ENCODE measurements at regions not wholly inside any gene's neighbourhood (a gene's known extent, or its start where the extent isn't known, plus 50 kb on each side); places are given as distances from the start of the nearest gene placed in this dataset.
"Not testable (repeated sequence)": the region's sequence is repeated elsewhere in the genome, so short reads cannot be mapped to it uniquely, and the experiment has no call there.

DNA sequence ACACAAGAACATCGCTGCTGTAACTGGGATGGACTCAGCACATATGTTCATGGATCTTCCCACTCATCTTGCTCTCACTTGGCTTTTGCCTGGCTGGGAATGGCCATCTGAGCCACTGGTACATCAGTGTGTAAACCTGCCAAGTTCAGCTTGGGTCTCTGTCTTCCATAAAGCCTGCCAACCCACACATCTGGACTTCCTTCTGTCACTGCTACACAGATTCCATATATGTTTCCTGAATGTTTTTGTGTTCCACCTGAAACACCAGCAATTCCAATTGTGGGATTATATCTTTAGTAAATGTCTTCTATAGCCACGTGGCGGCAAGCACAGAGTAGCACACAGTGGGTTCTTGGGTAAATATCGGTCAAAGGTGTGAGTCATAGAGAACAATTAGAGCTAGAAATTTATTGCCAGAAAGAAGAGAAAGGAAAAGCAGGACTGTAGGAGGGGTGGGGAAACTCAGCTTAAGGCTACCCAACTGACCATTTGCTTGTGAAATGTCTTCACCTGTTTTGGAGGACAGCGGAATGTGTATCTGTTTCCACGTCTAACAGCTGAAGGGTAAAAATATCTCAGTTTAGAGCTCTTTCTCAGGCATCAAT lies 125.9 kb downstream of the MFAP3L start:
- POLR2A ChIA-PET: no interaction called here
- no peaks in the 10 kb centered on the region for H3K36me3 Mint-ChIP-seq (ENCODE audit: insufficient read depth, unreplicated experiment)

DNA sequence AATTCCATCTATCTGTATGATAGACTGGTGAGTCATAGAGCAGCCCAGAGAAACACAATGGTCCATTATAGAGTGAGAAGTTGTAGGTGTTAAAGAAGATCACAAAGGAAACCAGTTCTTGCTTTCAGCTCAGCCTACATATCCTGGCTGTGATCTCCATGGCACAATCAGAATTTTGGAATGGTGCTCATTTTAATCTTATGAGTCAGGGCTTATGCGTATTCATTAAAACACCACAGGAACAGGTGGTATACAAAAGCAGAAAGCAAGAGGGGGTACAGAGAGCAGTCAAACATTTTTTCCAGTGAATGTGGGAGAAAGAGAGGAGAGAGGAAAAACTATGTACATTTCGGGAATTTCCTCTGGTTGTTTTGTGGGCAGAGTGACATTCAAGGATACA lies 126.9 kb downstream of the MFAP3L start:
- no TSS peak for BruUV-seq (replicated peaks)
- Mint-ChIP-seq H3K4me3 (ENCODE audit: unreplicated experiment) (no peak overlapping the region), H3K9me3 (ENCODE audit: unreplicated experiment) (peaks cover 10% of the 10 kb centered on the region), H3K4me1 (ENCODE audit: low read depth, unreplicated experiment) (no peaks in the 10 kb centered on the region), H3K27ac (ENCODE audit: unreplicated experiment) (no peak overlapping the region), H3K36me3 (ENCODE audit: insufficient read depth, unreplicated experiment) (no peaks in the 10 kb centered on the region), H3K27me3 (ENCODE audit: insufficient read depth, unreplicated experiment) (peaks cover 11% of the 10 kb centered on the region)
- TF ChIP-seq, protein P1, sequence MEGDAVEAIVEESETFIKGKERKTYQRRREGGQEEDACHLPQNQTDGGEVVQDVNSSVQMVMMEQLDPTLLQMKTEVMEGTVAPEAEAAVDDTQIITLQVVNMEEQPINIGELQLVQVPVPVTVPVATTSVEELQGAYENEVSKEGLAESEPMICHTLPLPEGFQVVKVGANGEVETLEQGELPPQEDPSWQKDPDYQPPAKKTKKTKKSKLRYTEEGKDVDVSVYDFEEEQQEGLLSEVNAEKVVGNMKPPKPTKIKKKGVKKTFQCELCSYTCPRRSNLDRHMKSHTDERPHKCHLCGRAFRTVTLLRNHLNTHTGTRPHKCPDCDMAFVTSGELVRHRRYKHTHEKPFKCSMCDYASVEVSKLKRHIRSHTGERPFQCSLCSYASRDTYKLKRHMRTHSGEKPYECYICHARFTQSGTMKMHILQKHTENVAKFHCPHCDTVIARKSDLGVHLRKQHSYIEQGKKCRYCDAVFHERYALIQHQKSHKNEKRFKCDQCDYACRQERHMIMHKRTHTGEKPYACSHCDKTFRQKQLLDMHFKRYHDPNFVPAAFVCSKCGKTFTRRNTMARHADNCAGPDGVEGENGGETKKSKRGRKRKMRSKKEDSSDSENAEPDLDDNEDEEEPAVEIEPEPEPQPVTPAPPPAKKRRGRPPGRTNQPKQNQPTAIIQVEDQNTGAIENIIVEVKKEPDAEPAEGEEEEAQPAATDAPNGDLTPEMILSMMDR (IDR thresholded peaks at IDR 0.05; ENCODE audit: insufficient read depth in 1 of 2, low read depth in 1 of 2, low read length in 1 of 2, severe bottlenecking in 1 of 2, unreplicated experiment in 1 of 2): no peak
- intact Hi-C loops (cut with micrococcal nuclease; ENCODE audit: unreplicated experiment): no loop called here
- Histone ChIP-seq H3K27me3 (replicated peaks; ENCODE audit: control insufficient read depth, insufficient read depth, low read length) (no peaks in the 10 kb centered on the region), H3K4me3 (ENCODE audit: low read depth, low read length) (no peak overlapping the region), H3K36me3 (ENCODE audit: control insufficient read depth, insufficient read depth, low read length) (no peaks in the 10 kb centered on the region), H3K4me1 (no peaks in the 10 kb centered on the region), H3K9me3 (no peaks in the 10 kb centered on the region)
- ChIA-PET POLR2A (no interaction called here), CTCF (no interaction called here)
- no peak for DNase-seq

More for the DNA sequence above, 125.9 kb downstream of the MFAP3L start:
- peaks cover 11% of the 10 kb centered on the region for H3K27me3 Mint-ChIP-seq (ENCODE audit: insufficient read depth, unreplicated experiment)
- no peaks in the 10 kb centered on the region for H3K4me1 ChIP-seq
- H3K4me1 Mint-ChIP-seq (ENCODE audit: low read depth, unreplicated experiment): no peaks in the 10 kb centered on the region
- no peak overlapping the region for H3K4me3 ChIP-seq (ENCODE audit: low read depth, low read length)
- H3K9me3 Mint-ChIP-seq (ENCODE audit: unreplicated experiment): peaks cover 10% of the 10 kb centered on the region
- no peaks in the 10 kb centered on the region for H3K27me3 ChIP-seq (replicated peaks; ENCODE audit: control insufficient read depth, insufficient read depth, low read length)
- no peaks in the 10 kb centered on the region for H3K36me3 ChIP-seq (ENCODE audit: control insufficient read depth, insufficient read depth, low read length)
- DNase-seq: no peak
- intact Hi-C loops (cut with micrococcal nuclease; ENCODE audit: unreplicated experiment): no loop called here
- H3K9me3 ChIP-seq: no peaks in the 10 kb centered on the region
- H3K4me3 Mint-ChIP-seq (ENCODE audit: unreplicated experiment): no peak overlapping the region
- TF ChIP-seq, protein P1 (IDR thresholded peaks at IDR 0.05; ENCODE audit: insufficient read depth in 1 of 2, low read depth in 1 of 2, low read length in 1 of 2, severe bottlenecking in 1 of 2, unreplicated experiment in 1 of 2): no peak
- BruUV-seq (replicated peaks): no TSS peak
- CTCF ChIA-PET: no interaction called here
- H3K27ac Mint-ChIP-seq (ENCODE audit: unreplicated experiment): no peak overlapping the region

DNA sequence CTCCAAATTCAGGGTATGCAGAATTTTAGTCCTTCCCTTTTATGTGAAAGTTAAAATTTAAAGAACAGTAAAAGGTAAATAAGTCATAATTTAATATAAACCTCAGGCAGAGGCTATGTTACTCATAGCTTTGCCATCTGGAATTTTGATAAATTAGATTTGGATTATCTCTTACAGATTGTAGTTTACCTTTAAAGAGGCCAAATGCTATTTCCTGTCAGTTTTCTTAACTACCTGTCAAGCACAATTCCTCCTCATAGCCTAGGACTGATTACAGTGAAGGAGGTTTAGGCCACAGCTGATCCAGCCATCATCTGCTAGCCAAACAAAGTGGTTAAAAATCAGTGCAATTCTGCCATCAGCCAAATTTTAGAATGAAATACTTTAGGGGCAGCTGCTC lies 128.1 kb downstream of the MFAP3L start:
- TF ChIP-seq, protein P1 (IDR thresholded peaks at IDR 0.05; ENCODE audit: insufficient read depth in 1 of 2, low read depth in 1 of 2, low read length in 1 of 2, severe bottlenecking in 1 of 2, unreplicated experiment in 1 of 2): no peak
- H3K4me3 ChIP-seq (ENCODE audit: low read depth, low read length): no peak overlapping the region
- Mint-ChIP-seq H3K27me3 (ENCODE audit: insufficient read depth, unreplicated experiment) (peaks cover 7% of the 10 kb centered on the region), H3K27ac (ENCODE audit: unreplicated experiment) (no peak overlapping the region), H3K9me3 (ENCODE audit: unreplicated experiment) (peaks cover 10% of the 10 kb centered on the region), H3K4me1 (ENCODE audit: low read depth, unreplicated experiment) (no peaks in the 10 kb centered on the region), H3K36me3 (ENCODE audit: insufficient read depth, unreplicated experiment) (no peaks in the 10 kb centered on the region), H3K4me3 (ENCODE audit: unreplicated experiment) (no peak overlapping the region)
- H3K4me1 ChIP-seq: no peaks in the 10 kb centered on the region
- no peaks in the 10 kb centered on the region for H3K36me3 ChIP-seq (ENCODE audit: control insufficient read depth, insufficient read depth, low read length)
- ChIA-PET CTCF (no interaction called here), POLR2A (no interaction called here)
- no peaks in the 10 kb centered on the region for H3K9me3 ChIP-seq
- BruUV-seq (replicated peaks): no TSS peak
- intact Hi-C loops (cut with micrococcal nuclease; ENCODE audit: unreplicated experiment): no loop called here
- no peaks in the 10 kb centered on the region for H3K27me3 ChIP-seq (replicated peaks; ENCODE audit: control insufficient read depth, insufficient read depth, low read length)
- DNase-seq: no peak

DNA sequence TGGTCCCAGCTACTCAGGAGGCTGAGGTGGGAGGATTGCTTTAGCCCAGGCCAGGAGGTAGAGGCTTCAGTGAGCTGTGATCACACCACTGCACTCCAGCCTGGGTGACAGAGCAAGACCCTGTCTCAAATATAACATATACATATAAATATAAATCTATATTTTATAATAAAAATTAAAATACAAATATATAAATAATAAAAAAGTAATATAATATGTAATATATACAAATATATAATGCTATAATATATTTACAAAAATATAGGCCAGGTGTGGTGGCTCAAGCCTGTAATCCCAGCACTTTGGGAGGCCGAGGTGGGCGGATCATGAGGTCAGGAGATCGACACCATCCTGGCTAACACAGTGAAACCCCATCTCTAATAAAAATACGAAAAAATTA lies 131.4 kb downstream of the MFAP3L start:
- BruUV-seq (replicated peaks); intact Hi-C loops (cut with micrococcal nuclease; ENCODE audit: unreplicated experiment); POLR2A ChIA-PET: not testable (repeated sequence)

More for the DNA sequence above, 131.4 kb downstream of the MFAP3L start:
- H3K36me3 ChIP-seq (ENCODE audit: control insufficient read depth, insufficient read depth, low read length); H3K4me1 ChIP-seq; H3K27me3 Mint-ChIP-seq (ENCODE audit: insufficient read depth, unreplicated experiment); H3K4me3 Mint-ChIP-seq (ENCODE audit: unreplicated experiment); H3K36me3 Mint-ChIP-seq (ENCODE audit: insufficient read depth, unreplicated experiment); H3K9me3 Mint-ChIP-seq (ENCODE audit: unreplicated experiment); H3K27me3 ChIP-seq (replicated peaks; ENCODE audit: control insufficient read depth, insufficient read depth, low read length); H3K27ac Mint-ChIP-seq (ENCODE audit: unreplicated experiment); H3K9me3 ChIP-seq; DNase-seq; H3K4me3 ChIP-seq (ENCODE audit: low read depth, low read length); CTCF ChIA-PET; H3K4me1 Mint-ChIP-seq (ENCODE audit: low read depth, unreplicated experiment): not testable (repeated sequence)

Measured in Caco-2 (cell line).